H9 (cell line): ENCODE measurements at regions not wholly inside any gene's neighbourhood (a gene's known extent, or its start where the extent isn't known, plus 50 kb on each side); places are given as distances from the start of the nearest gene placed in this dataset.

Experiments used
- DNase-seq: peaks from one replicate; pipeline ENCODE4 v3.0.0-alpha.2; 2017
- H2AFZ ChIP-seq: one replicate; pipeline ENCODE4 v1.6.1; 2013; ENCODE audit warnings: mild to moderate bottlenecking, low read length, control low read depth, moderate library complexity
- H2AK5ac ChIP-seq: 2 replicates; pipeline ENCODE4 v1.6.1; 2013; ENCODE audit warnings: low read length, control low read depth, mixed read lengths; ENCODE audit not compliant: insufficient read length
- H2BK120ac ChIP-seq: one replicate; pipeline ENCODE4 v1.6.1; 2013; ENCODE audit warnings: low read depth, mild to moderate bottlenecking, low read length, control low read depth, inconsistent platforms; ENCODE audit not compliant: poor library complexity, severe bottlenecking
- H2BK12ac ChIP-seq: 2 replicates; pipeline ENCODE4 v1.6.1; 2013; ENCODE audit warnings: low read length, control low read depth, mixed read lengths, low read depth; ENCODE audit not compliant: insufficient read length
- H2BK15ac ChIP-seq: 2 replicates; pipeline ENCODE4 v1.6.1; 2013; ENCODE audit warnings: low read depth, low read length, control low read depth
- H2BK20ac ChIP-seq: one replicate; pipeline ENCODE4 v1.6.1; 2013; ENCODE audit warnings: low read depth, mild to moderate bottlenecking, low read length, control low read depth, inconsistent platforms; ENCODE audit not compliant: poor library complexity, severe bottlenecking
- H2BK5ac ChIP-seq: 2 replicates; pipeline ENCODE4 v1.6.1; 2013; ENCODE audit warnings: low read length, control low read depth, mixed read lengths; ENCODE audit not compliant: insufficient read length
- H3K14ac ChIP-seq: 2 replicates; pipeline ENCODE4 v1.6.1; 2013; ENCODE audit warnings: low read length, control low read depth; ENCODE audit not compliant: insufficient read depth
- H3K18ac ChIP-seq: 2 replicates; pipeline ENCODE4 v1.6.1; 2013; ENCODE audit warnings: low read depth, mild to moderate bottlenecking, mixed read lengths, low read length, control low read depth; ENCODE audit not compliant: insufficient read length
- H3K23ac ChIP-seq: 2 replicates; pipeline ENCODE4 v1.6.1; 2013; ENCODE audit warnings: low read length, control low read depth, mixed read lengths, low read depth; ENCODE audit not compliant: insufficient read length
- H3K23me2 ChIP-seq: 2 replicates; pipeline ENCODE4 v1.6.1; 2013; ENCODE audit warnings: low read depth, mild to moderate bottlenecking, mixed read lengths, low read length, control low read depth; ENCODE audit not compliant: insufficient read length, poor library complexity, severe bottlenecking
- H3K27ac ChIP-seq: 2 replicates; pipeline ENCODE4 v1.5.1; 2013; ENCODE audit warnings: low read length, control low read depth, mixed read lengths, low read depth; ENCODE audit not compliant: insufficient read length
- H3K27me3 ChIP-seq: 2 replicates; pipeline ENCODE4 v1.6.1; 2013; ENCODE audit warnings: low read length, control low read depth, inconsistent platforms; ENCODE audit not compliant: insufficient read depth
- H3K4ac ChIP-seq: 2 replicates; pipeline ENCODE4 v1.6.1; 2013; ENCODE audit warnings: low read depth, mild to moderate bottlenecking, control low read depth, inconsistent platforms, low read length, moderate library complexity
- H3K4me1 ChIP-seq: 2 replicates; pipeline ENCODE4 v1.6.1; 2013; ENCODE audit warnings: low read length, control low read depth, inconsistent platforms; ENCODE audit not compliant: insufficient read depth
- H3K4me2 ChIP-seq: 2 replicates; pipeline ENCODE4 v1.6.1; 2013; ENCODE audit warnings: low read length, control low read depth, mixed read lengths; ENCODE audit not compliant: insufficient read length, insufficient read depth
- H3K56ac ChIP-seq: 2 replicates; pipeline ENCODE4 v1.6.1; 2013; ENCODE audit warnings: low read depth, mild to moderate bottlenecking, mixed read lengths, low read length, control low read depth; ENCODE audit not compliant: insufficient read length
- H3K79me1 ChIP-seq: 2 replicates; pipeline ENCODE4 v1.6.1; 2013; ENCODE audit warnings: low read depth, mild to moderate bottlenecking, moderate library complexity, low read length, control low read depth, inconsistent platforms; ENCODE audit not compliant: insufficient read depth, poor library complexity, severe bottlenecking
- H3K79me2 ChIP-seq: 2 replicates; pipeline ENCODE4 v1.6.1; 2013; ENCODE audit warnings: low read length, control low read depth, inconsistent platforms; ENCODE audit not compliant: insufficient read depth
- H3K9ac ChIP-seq: 2 replicates; pipeline ENCODE4 v1.6.1; 2013; ENCODE audit warnings: low read length, control low read depth, mixed read lengths; ENCODE audit not compliant: insufficient read length; ENCODE audit errors: extremely low read depth
- H3K9me3 ChIP-seq: one replicate; pipeline ENCODE4 v1.6.1; 2013; ENCODE audit warnings: low read depth, low read length, inconsistent platforms; ENCODE audit not compliant: control insufficient read depth
- H3T11ph ChIP-seq: one replicate; pipeline ENCODE4 v1.6.1; 2013; ENCODE audit warnings: mild to moderate bottlenecking, low read length, control low read depth, inconsistent platforms
- H4K20me1 ChIP-seq: one replicate; pipeline ENCODE4 v1.6.1; 2013; ENCODE audit not compliant: control insufficient read depth, insufficient read length, insufficient read depth
- H4K5ac ChIP-seq: 2 replicates; pipeline ENCODE4 v1.6.1; 2013; ENCODE audit warnings: low read depth, mild to moderate bottlenecking, mixed read lengths, low read length, control low read depth; ENCODE audit not compliant: insufficient read length
- H4K8ac ChIP-seq: replicated peaks from 2 replicates; pipeline ENCODE4 v1.6.1; 2013; ENCODE audit warnings: low read length, control low read depth, mixed read lengths, low read depth; ENCODE audit not compliant: insufficient read length
- H4K91ac ChIP-seq: 2 replicates; pipeline ENCODE4 v1.6.1; 2013; ENCODE audit warnings: low read depth, mild to moderate bottlenecking, moderate library complexity, mixed read lengths, low read length, control low read depth; ENCODE audit not compliant: insufficient read length
- H3K27ac Mint-ChIP-seq, 3 experiments: 2 replicates in 2 of 3; 3 replicates in 1 of 3; pipeline ENCODE4 v1.8.0; 2020 to 2021; ENCODE audit warnings: mixed read lengths in 3 of 3, mild to moderate bottlenecking in 1 of 3, moderate library complexity in 1 of 3
- H3K27me3 Mint-ChIP-seq: 2 replicates; pipeline ENCODE4 v1.8.0; 2021; ENCODE audit warnings: low read depth, mild to moderate bottlenecking, moderate library complexity, mixed read lengths
- H3K36me3 Mint-ChIP-seq, 3 experiments: 2 replicates in 2 of 3; 3 replicates in 1 of 3; pipeline ENCODE4 v1.8.0; 2020 to 2021; ENCODE audit warnings: low read depth in 3 of 3, mixed read lengths in 3 of 3; ENCODE audit not compliant: insufficient read depth in 1 of 3
- H3K4me1 Mint-ChIP-seq, 2 experiments: 2 replicates each; pipeline ENCODE4 v1.8.0; 2020; ENCODE audit warnings: mixed read lengths in 2 of 2
- H3K4me3 Mint-ChIP-seq, 2 experiments: 2 replicates in 1 of 2; 3 replicates in 1 of 2; pipeline ENCODE4 v1.8.0; 2020 to 2021; ENCODE audit warnings: mild to moderate bottlenecking in 2 of 2, mixed read lengths in 2 of 2, moderate library complexity in 1 of 2
- H3K9me3 Mint-ChIP-seq, 2 experiments: 2 replicates in 1 of 2; 3 replicates in 1 of 2; pipeline ENCODE4 v1.8.0; 2020; ENCODE audit warnings: mild to moderate bottlenecking in 2 of 2, mixed read lengths in 2 of 2, moderate library complexity in 1 of 2
- WGBS: extraction: QIAGEN DNeasy Blood & Tissue Kit; methylation state at CpG from one replicate; pipeline ENCODE4 v1.1.7; 2013; ENCODE audit warnings: missing lambda C conversion rate, low lambda C conversion rate, mixed read lengths; ENCODE audit not compliant: insufficient read length; ENCODE audit errors: extremely low coverage; 5-methylcytosine and 5-hydroxymethylcytosine counted together
- TF ChIP-seq, protein P1 (sequence below): fragments of 200-600 bp; sonication (generic); conservative IDR thresholded peaks from 3 replicates; pipeline ENCODE4 v1.8.0; 2021; ENCODE audit warnings: antibody characterized with exemption, mild to moderate bottlenecking

DNA sequence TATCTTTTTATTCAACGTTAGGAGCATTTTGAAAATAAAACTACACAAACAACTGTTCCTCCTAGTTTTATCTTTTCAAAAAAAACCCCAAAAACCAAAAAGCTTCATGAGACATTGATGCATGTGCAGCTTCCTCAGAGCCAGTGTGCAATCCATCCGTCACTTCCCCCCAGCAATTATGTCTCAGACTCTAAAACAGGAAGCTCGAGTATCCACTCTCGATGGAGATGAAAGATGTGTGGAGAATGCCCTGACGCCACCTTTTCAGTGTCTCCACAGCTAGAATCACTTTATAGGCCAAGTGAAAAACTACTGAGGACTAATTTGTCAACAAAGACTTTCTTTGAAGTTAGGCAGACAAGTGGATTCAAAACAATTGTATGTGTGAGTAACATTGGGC, 408.9 kb upstream of the SMARCA2 start:
- Histone ChIP-seq H3K18ac (no peak overlapping the region), H3K4me2 (no peak overlapping the region), H2BK5ac (no peak overlapping the region), H3K4ac (no peak overlapping the region), H2AFZ (no peak overlapping the region), H4K20me1 (no peaks in the 10 kb centered on the region), H3K56ac (no peak overlapping the region), H3K9me3 (peaks cover 7% of the 10 kb centered on the region), H2BK12ac (no peak overlapping the region), H3K79me1 (no peaks in the 10 kb centered on the region), H3K79me2 (no peaks in the 10 kb centered on the region), H3K23me2 (no peaks in the 10 kb centered on the region), H3T11ph (no peak overlapping the region), H3K23ac (no peak overlapping the region), H3K27me3 (no peaks in the 10 kb centered on the region), H3K14ac (no peak overlapping the region), H3K9ac (no peak overlapping the region), H2BK15ac (no peak overlapping the region), H4K8ac (no peak overlapping the region), H3K4me1 (no peaks in the 10 kb centered on the region), H4K91ac (no peak overlapping the region), H2AK5ac (no peak overlapping the region), H4K5ac (no peak overlapping the region), H3K27ac (no peak overlapping the region), H2BK20ac (no peak overlapping the region), H2BK120ac (no peak overlapping the region)
- Mint-ChIP-seq H3K9me3 (peaks cover 0 to 18% of the 10 kb centered on the region in 2 experiments; a peak in 2 of 5 replicates), H3K27me3 (peaks cover 4% of the 10 kb centered on the region; the same call in 1 of the 2 replicates), H3K4me1 (no peaks in the 10 kb centered on the region), H3K36me3 (no peaks in the 10 kb centered on the region), H3K27ac (no peak overlapping the region; a peak in 1 of 7 replicates), H3K4me3 (no peak overlapping the region)
- WGBS, result no CpG with 5 or more reads among the region's 5 CpGs
- no peak for DNase-seq
- TF ChIP-seq, protein P1, sequence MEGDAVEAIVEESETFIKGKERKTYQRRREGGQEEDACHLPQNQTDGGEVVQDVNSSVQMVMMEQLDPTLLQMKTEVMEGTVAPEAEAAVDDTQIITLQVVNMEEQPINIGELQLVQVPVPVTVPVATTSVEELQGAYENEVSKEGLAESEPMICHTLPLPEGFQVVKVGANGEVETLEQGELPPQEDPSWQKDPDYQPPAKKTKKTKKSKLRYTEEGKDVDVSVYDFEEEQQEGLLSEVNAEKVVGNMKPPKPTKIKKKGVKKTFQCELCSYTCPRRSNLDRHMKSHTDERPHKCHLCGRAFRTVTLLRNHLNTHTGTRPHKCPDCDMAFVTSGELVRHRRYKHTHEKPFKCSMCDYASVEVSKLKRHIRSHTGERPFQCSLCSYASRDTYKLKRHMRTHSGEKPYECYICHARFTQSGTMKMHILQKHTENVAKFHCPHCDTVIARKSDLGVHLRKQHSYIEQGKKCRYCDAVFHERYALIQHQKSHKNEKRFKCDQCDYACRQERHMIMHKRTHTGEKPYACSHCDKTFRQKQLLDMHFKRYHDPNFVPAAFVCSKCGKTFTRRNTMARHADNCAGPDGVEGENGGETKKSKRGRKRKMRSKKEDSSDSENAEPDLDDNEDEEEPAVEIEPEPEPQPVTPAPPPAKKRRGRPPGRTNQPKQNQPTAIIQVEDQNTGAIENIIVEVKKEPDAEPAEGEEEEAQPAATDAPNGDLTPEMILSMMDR, result no peak
